ENCODE measurements at regions not wholly inside any gene's neighbourhood (a gene's known extent, or its start where the extent isn't known, plus 50 kb on each side); places are given as distances from the start of the nearest gene placed in this dataset.

- TF ChIP-seq CTCF (IDR thresholded peaks at IDR 0.05) (no peak), POLR2A (IDR thresholded peaks at IDR 0.05) (no peak), EP300 (IDR thresholded peaks at IDR 0.05) (no peak)
Observed at GRCh38 chr3:156620260-156620659, 54.1 kb upstream of the TIPARP start.

All from ovary (tissue), 3 donors.